Natural killer cell treated with Interleukin-12 subunit alpha and Interleukin-12 subunit beta and Interleukin-15 and Interleukin-18, amount 100 ng/mL, for 72 hours (primary cell): ENCODE measurements at regions not wholly inside any gene's neighbourhood (a gene's known extent, or its start where the extent isn't known, plus 50 kb on each side); places are given as distances from the start of the nearest gene placed in this dataset.

Source experiments
- ATAC-seq, 2 donors: fragments of 150-1000 bp; cut with Tn5 transposase in 1 of 2; sonication (Bioruptor Pico), chemical (Tn5 transposase) in 1 of 2; 2 replicates each; pipeline ENCODE4 v1.10.0; 2021
- DNase-seq: peaks from one replicate; pipeline ENCODE4 v3.0.0; 2022; ENCODE audit warnings: low spot score
- H3K27ac Mint-ChIP-seq, 2 donors: 1 replicate in 1 of 2; 2 replicates in 1 of 2; pipeline ENCODE4 v1.8.0; 2022; ENCODE audit warnings: mixed read lengths in 2 of 2, mild to moderate bottlenecking in 1 of 2, moderate library complexity in 1 of 2
- H3K27me3 Mint-ChIP-seq, 2 donors: 1 replicate in 1 of 2; 2 replicates in 1 of 2; pipeline ENCODE4 v1.8.0; 2022; ENCODE audit warnings: mixed read lengths in 2 of 2
- H3K36me3 Mint-ChIP-seq: one replicate; pipeline ENCODE4 v1.8.0; 2022; ENCODE audit warnings: mixed read lengths
- H3K4me1 Mint-ChIP-seq, 2 donors: 1 replicate in 1 of 2; 2 replicates in 1 of 2; pipeline ENCODE4 v1.8.0; 2022; ENCODE audit warnings: low read depth in 2 of 2, mixed read lengths in 2 of 2, mild to moderate bottlenecking in 1 of 2
- H3K4me3 Mint-ChIP-seq: one replicate; pipeline ENCODE4 v1.8.0; 2022; ENCODE audit warnings: mixed read lengths
- H3K9me3 Mint-ChIP-seq: 2 replicates; pipeline ENCODE4 v1.8.0; 2022; ENCODE audit warnings: mixed read lengths

DNA sequence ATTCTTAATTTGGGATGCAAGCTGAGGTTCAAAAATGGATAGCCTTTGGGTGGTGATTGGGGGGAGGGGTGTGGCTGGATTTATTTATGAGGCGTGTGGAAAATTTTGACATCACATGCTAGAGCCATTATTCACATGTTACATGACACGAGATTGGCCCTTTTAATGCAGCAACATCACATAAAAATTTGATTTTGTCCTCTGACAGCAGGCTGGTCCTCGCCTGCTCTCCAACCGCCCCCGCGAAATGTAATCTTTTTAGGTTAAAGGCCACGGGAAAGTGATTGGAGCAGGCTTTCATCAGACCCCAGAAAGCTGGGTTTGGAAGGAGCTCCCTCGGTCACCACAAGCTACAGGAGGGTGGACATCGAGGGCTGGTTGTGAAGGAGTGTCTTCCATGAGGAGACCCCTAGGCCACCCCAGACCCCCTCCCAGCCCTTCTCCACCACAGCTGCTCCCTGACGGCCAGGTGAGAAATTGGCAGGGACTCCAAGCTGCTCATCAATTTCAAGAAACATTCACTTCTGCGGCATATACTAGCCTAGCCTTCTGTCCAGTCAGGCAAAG lies 502.7 kb upstream of the PSMD7 start:
- H3K36me3 Mint-ChIP-seq: no peaks in the 10 kb centered on the region
- H3K27ac Mint-ChIP-seq: no peak overlapping the region
- H3K4me3 Mint-ChIP-seq: no peak overlapping the region
- H3K9me3 Mint-ChIP-seq: no peaks in the 10 kb centered on the region
- ATAC-seq (no peak), DNase-seq (no peak)
- no peaks in the 10 kb centered on the region for H3K27me3 Mint-ChIP-seq
- H3K4me1 Mint-ChIP-seq: no peaks in the 10 kb centered on the region

- H3K4me1 Mint-ChIP-seq: no peaks in the 10 kb centered on the region
- H3K9me3 Mint-ChIP-seq: no peaks in the 10 kb centered on the region
- H3K36me3 Mint-ChIP-seq: no peaks in the 10 kb centered on the region
- ATAC-seq (no peak), DNase-seq (no peak)
- H3K4me3 Mint-ChIP-seq: no peak overlapping the region
- H3K27me3 Mint-ChIP-seq: no peaks in the 10 kb centered on the region
- H3K27ac Mint-ChIP-seq: no peak overlapping the region
Measured at GRCh38 chr16:73793260-73793659, 503.4 kb upstream of the PSMD7 start.

- ATAC-seq: no peak
- no peaks in the 10 kb centered on the region for H3K9me3 Mint-ChIP-seq
- no peaks in the 10 kb centered on the region for H3K27me3 Mint-ChIP-seq
- DNase-seq: no peak
- H3K36me3 Mint-ChIP-seq: no peaks in the 10 kb centered on the region
- H3K4me1 Mint-ChIP-seq: no peaks in the 10 kb centered on the region
- H3K4me3 Mint-ChIP-seq: no peak overlapping the region
- no peak overlapping the region for H3K27ac Mint-ChIP-seq
Measured at GRCh38 chr16:73792199-73793020, 504.2 kb upstream of the PSMD7 start.

GRCh38 chr16:73781297-73781696 lies 515.3 kb upstream of the PSMD7 start:
- H3K27ac Mint-ChIP-seq: no peak overlapping the region
- H3K36me3 Mint-ChIP-seq: no peaks in the 10 kb centered on the region
- DNase-seq (no peak), ATAC-seq (no peak)
- no peak overlapping the region for H3K4me3 Mint-ChIP-seq
- peaks cover 6% of the 10 kb centered on the region for H3K9me3 Mint-ChIP-seq
- H3K4me1 Mint-ChIP-seq: no peaks in the 10 kb centered on the region
- no peaks in the 10 kb centered on the region for H3K27me3 Mint-ChIP-seq

- ATAC-seq (no peak), DNase-seq (no peak)
- H3K9me3 Mint-ChIP-seq: no peaks in the 10 kb centered on the region
- no peak overlapping the region for H3K4me3 Mint-ChIP-seq
- H3K36me3 Mint-ChIP-seq: no peaks in the 10 kb centered on the region
- H3K27me3 Mint-ChIP-seq: no peaks in the 10 kb centered on the region
- no peaks in the 10 kb centered on the region for H3K4me1 Mint-ChIP-seq
- no peak overlapping the region for H3K27ac Mint-ChIP-seq
Measured at GRCh38 chr16:73778887-73779286, 517.7 kb upstream of the PSMD7 start.

- H3K27ac Mint-ChIP-seq: no peak overlapping the region
- H3K9me3 Mint-ChIP-seq: peaks cover 3% of the 10 kb centered on the region
- ATAC-seq (no peak), DNase-seq (no peak)
- no peaks in the 10 kb centered on the region for H3K27me3 Mint-ChIP-seq
- no peaks in the 10 kb centered on the region for H3K36me3 Mint-ChIP-seq
- no peak overlapping the region for H3K4me3 Mint-ChIP-seq
- H3K4me1 Mint-ChIP-seq: no peaks in the 10 kb centered on the region
Measured at GRCh38 chr16:73775841-73776388, 520.7 kb upstream of the PSMD7 start.

- no peaks in the 10 kb centered on the region for H3K4me1 Mint-ChIP-seq
- no peak overlapping the region for H3K27ac Mint-ChIP-seq
- H3K9me3 Mint-ChIP-seq: peaks cover 3% of the 10 kb centered on the region
- ATAC-seq (no peak), DNase-seq (no peak)
- no peak overlapping the region for H3K4me3 Mint-ChIP-seq
- H3K27me3 Mint-ChIP-seq: no peaks in the 10 kb centered on the region
- H3K36me3 Mint-ChIP-seq: no peaks in the 10 kb centered on the region
Measured at GRCh38 chr16:73771196-73772064, 525.2 kb upstream of the PSMD7 start.

GRCh38 chr16:73768786-73769203 lies 527.8 kb upstream of the PSMD7 start:
- no peak for DNase-seq
- Mint-ChIP-seq H3K36me3 (no peaks in the 10 kb centered on the region), H3K9me3 (peaks cover 8% of the 10 kb centered on the region), H3K27ac (no peak overlapping the region), H3K4me1 (no peaks in the 10 kb centered on the region), H3K4me3 (no peak overlapping the region), H3K27me3 (no peaks in the 10 kb centered on the region)
- ATAC-seq: no peak

GRCh38 chr16:73764321-73764720 lies 532.3 kb upstream of the PSMD7 start:
- no peak for ATAC-seq
- Mint-ChIP-seq H3K27me3 (no peaks in the 10 kb centered on the region), H3K9me3 (peaks cover 11% of the 10 kb centered on the region), H3K27ac (no peak overlapping the region), H3K36me3 (no peaks in the 10 kb centered on the region), H3K4me3 (no peak overlapping the region), H3K4me1 (no peaks in the 10 kb centered on the region)
- no peak for DNase-seq

DNA sequence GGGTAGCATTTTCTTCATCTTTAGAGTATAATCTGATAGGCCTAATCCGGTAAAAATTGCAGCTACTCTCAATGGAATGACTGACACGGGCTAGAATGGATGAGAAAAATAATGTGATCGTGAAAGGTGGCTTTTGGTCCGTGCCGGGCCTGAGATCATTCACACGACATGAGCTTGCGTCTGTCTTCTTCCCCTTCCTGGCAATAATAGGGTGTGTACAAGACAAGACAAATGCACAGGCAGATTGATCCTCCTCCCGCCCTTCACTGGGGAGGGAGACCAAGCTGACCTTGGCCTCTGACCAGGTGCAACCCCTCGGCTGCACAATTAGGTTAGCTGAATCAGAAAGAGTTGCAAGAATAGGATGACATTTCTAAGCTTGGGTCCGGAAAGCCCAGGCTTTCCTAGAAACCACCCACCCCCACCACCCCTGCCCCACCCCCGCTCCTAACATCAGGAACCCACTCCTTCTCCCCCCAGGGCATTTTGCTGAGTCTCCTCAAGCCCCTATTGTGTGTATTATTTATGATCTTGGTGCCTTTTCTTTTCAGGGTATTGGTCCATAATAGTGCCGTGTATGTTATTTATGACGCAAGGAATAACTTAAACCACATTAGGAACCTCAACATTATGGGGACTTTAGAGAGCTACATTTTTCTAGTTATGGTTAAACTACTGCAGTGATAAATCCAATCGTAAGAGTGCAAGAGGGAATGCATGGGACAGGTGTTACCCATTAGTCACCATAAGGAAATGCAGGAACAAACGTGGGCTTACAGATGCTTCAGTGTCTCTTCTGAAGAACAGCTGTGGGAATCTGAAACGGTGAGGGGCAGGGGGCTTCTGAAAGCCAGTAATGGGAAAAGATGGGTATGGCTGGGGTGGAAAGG lies 540.1 kb upstream of the PSMD7 start:
- no peak for DNase-seq
- peaks cover 6% of the 10 kb centered on the region for H3K9me3 Mint-ChIP-seq
- H3K4me3 Mint-ChIP-seq: no peak overlapping the region
- no peaks in the 10 kb centered on the region for H3K4me1 Mint-ChIP-seq
- no peaks in the 10 kb centered on the region for H3K36me3 Mint-ChIP-seq
- no peak for ATAC-seq
- H3K27ac Mint-ChIP-seq: no peak overlapping the region
- no peaks in the 10 kb centered on the region for H3K27me3 Mint-ChIP-seq

GRCh38 chr16:73753931-73754330 lies 542.7 kb upstream of the PSMD7 start:
- ATAC-seq: no peak
- Mint-ChIP-seq H3K27ac (no peak overlapping the region), H3K36me3 (no peaks in the 10 kb centered on the region), H3K27me3 (no peaks in the 10 kb centered on the region), H3K4me3 (no peak overlapping the region), H3K9me3 (peaks cover 14% of the 10 kb centered on the region), H3K4me1 (no peaks in the 10 kb centered on the region)
- no peak for DNase-seq

DNA sequence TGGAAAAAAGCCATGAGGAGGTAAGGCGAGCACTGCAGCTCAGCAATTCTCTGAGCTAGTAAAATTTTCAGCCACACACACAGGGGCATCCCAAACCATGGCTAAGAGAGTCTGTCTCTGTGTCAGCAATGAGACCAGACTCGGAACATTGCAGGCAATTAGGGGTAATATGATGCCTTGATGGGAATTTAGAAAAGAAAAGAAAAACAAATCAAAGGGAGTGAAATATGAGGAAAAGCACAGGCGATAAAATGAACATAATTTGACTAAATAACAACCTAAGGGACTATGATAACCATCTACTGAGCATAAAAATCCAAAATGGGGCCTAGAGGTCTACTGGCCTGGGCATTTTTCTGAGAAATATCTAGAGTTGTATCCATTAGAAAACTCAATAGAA lies 546.0 kb upstream of the PSMD7 start:
- Mint-ChIP-seq H3K4me3 (no peak overlapping the region), H3K4me1 (no peaks in the 10 kb centered on the region), H3K27ac (no peak overlapping the region), H3K9me3 (peaks cover 14% of the 10 kb centered on the region), H3K36me3 (no peaks in the 10 kb centered on the region), H3K27me3 (no peaks in the 10 kb centered on the region)
- no peak for DNase-seq
- no peak for ATAC-seq

DNA sequence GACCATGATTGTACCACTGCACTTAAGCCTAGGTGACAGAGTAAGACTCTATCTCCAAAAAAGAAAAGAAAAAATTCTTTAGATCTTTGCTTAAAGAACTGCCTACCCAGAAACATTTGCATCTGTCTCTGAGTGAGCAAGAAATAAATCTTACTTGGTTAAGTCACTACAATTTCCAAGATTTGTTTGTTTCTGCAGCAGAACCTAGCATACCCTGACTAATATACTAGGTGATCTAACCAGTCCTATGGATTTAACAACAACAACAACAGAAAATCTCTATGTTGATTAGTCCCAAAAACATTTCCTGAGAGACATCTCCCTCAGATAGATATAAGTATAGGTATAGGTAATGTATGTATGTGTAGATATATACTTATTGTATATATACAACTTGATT lies 549.3 kb upstream of the PSMD7 start:
- Mint-ChIP-seq H3K4me3 (no peak overlapping the region), H3K9me3 (peaks cover 17% of the 10 kb centered on the region), H3K4me1 (no peaks in the 10 kb centered on the region), H3K27me3 (no peaks in the 10 kb centered on the region), H3K36me3 (no peaks in the 10 kb centered on the region), H3K27ac (no peak overlapping the region)
- ATAC-seq: no peak
- no peak for DNase-seq
